ES-I3 (cell line): ENCODE measurements at regions not wholly inside any gene's neighbourhood (a gene's known extent, or its start where the extent isn't known, plus 50 kb on each side); places are given as distances from the start of the nearest gene placed in this dataset.

Source experiments
- H3K36me3 ChIP-seq: 2 replicates; pipeline ENCODE4 v1.6.1; 2013; ENCODE audit warnings: mild to moderate bottlenecking, low read length, control low read depth, moderate library complexity; ENCODE audit not compliant: insufficient read depth
- H3K4me1 ChIP-seq: 2 replicates; pipeline ENCODE4 v1.6.1; 2013; ENCODE audit warnings: mild to moderate bottlenecking, control low read depth, low read length; ENCODE audit not compliant: insufficient read depth
- H3K9ac ChIP-seq: 2 replicates; pipeline ENCODE4 v1.6.1; 2013; ENCODE audit warnings: low read depth, mild to moderate bottlenecking, low read length, moderate library complexity
- H3K9me3 ChIP-seq: 2 replicates; pipeline ENCODE4 v1.6.1; 2013; ENCODE audit warnings: mild to moderate bottlenecking, low read length, moderate library complexity; ENCODE audit not compliant: control insufficient read depth, insufficient read depth

GRCh38 chr7:71077743-71078476, 54.0 kb upstream of the GALNT17 start:
- Histone ChIP-seq H3K36me3 (no peaks in the 10 kb centered on the region), H3K4me1 (no peaks in the 10 kb centered on the region), H3K9ac (no peak overlapping the region), H3K9me3 (peaks cover 14% of the 10 kb centered on the region)
